ENCODE measurements at regions not wholly inside any gene's neighbourhood (a gene's known extent, or its start where the extent isn't known, plus 50 kb on each side); places are given as distances from the start of the nearest gene placed in this dataset.

DNA sequence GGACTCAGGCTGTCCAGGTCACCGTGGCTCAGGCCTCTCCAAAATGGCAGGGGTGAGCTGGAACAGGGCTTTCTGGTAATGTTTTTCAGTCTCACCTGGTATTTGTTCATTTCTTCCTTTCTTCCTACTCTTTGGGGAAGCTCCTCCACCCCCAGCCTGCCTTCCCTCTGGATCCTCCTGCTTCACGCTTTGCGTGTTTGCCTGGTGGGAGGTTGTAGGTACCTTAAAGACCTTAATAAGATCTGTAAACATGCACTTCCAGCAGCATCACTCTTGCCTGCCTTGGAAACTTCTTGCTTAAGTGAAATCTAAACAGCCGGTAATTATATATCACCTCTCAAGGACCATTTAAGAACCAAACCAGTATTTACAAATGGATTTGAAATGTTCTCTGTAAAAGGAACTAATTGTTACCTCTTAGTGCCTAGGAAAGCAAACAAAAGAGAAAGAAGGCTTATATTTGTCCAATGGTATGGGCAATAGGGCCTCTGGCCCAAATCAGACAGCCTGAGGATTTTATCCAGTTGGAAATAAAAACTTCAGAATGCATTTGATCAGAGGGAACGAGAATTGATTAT, 339.9 kb downstream of the CCSER2 start:
- Histone ChIP-seq H3K27ac (ENCODE audit: insufficient read depth, low read length) (no peak overlapping the region), H3K79me1 (ENCODE audit: low read depth in 1 of 2, low read length in 2 of 2) (no peaks in the 10 kb centered on the region), H3K27me3 (ENCODE audit: control insufficient read depth, insufficient read depth, low read length) (no peaks in the 10 kb centered on the region), H3K4me2 (ENCODE audit: low read depth, low read length) (no peak overlapping the region), H4K5ac (ENCODE audit: low read depth, low read length) (no peak overlapping the region), H3K9me3 (ENCODE audit: control insufficient read depth, insufficient read depth, low read length) (peaks cover 2% of the 10 kb centered on the region; the same call in 1 of the 2 replicates), H2BK120ac (ENCODE audit: low read depth, low read length) (no peak overlapping the region), H3K14ac (replicated peaks; ENCODE audit: low read depth, low read length) (no peak overlapping the region), H3K18ac (ENCODE audit: low read depth, low read length) (no peak overlapping the region), H3K36me3 (ENCODE audit: control insufficient read depth, insufficient read depth, low read length) (no peaks in the 10 kb centered on the region), H3K4me1 (ENCODE audit: control insufficient read depth, insufficient read depth, low read length) (no peaks in the 10 kb centered on the region), H4K91ac (ENCODE audit: insufficient read depth, low read depth, low read length) (no peak overlapping the region), H3K23ac (ENCODE audit: low read depth, low read length) (no peak overlapping the region), H2AK5ac (ENCODE audit: low read depth, low read length) (no peak overlapping the region), H4K20me1 (ENCODE audit: insufficient read depth, low read length) (no peaks in the 10 kb centered on the region), H3K56ac (ENCODE audit: extremely low read depth, insufficient read depth, low read length) (no peak overlapping the region), H2BK5ac (ENCODE audit: low read depth, low read length, poor library complexity, severe bottlenecking) (no peak overlapping the region), H3K9me1 (ENCODE audit: insufficient read depth, low read length) (no peaks in the 10 kb centered on the region), H2BK20ac (ENCODE audit: low read depth, low read length) (no peak overlapping the region), H4K8ac (ENCODE audit: low read depth in 2 of 2, low read length in 2 of 2) (no peak overlapping the region), H2BK15ac (ENCODE audit: low read depth, low read length) (no peak overlapping the region), H2AK9ac (replicated peaks; ENCODE audit: low read depth, low read length, poor library complexity) (no peak overlapping the region), H3K4ac (ENCODE audit: low read depth, low read length) (no peak overlapping the region), H3K9ac (ENCODE audit: low read depth, low read length) (no peak overlapping the region), H3K4me3 (ENCODE audit: insufficient read depth, low read depth, low read length) (no peak overlapping the region), H2AFZ (replicated peaks; ENCODE audit: low read length, poor library complexity) (no peak overlapping the region)
- TF ChIP-seq MAFK (IDR thresholded peaks at IDR 0.05; ENCODE audit: low read depth, low read length) (no peak), CEBPB (IDR thresholded peaks at IDR 0.05; ENCODE audit: low read depth, low read length) (no peak), CTCF (conservative IDR thresholded peaks at IDR 0.05; ENCODE audit: low read depth, low read length) (no peak), POLR2A (IDR thresholded peaks at IDR 0.05; ENCODE audit: low read depth, low read length) (no peak), RFX5 (IDR thresholded peaks at IDR 0.05; ENCODE audit: low read depth, low read length) (no peak), MAZ (IDR thresholded peaks at IDR 0.05; ENCODE audit: borderline replicate concordance, low read depth, low read length) (no peak), RAD21 (IDR thresholded peaks at IDR 0.05; ENCODE audit: low read length) (no peak), MXI1 (IDR thresholded peaks at IDR 0.05; ENCODE audit: borderline replicate concordance, low read depth, low read length) (no peak), NFE2L2 (IDR thresholded peaks at IDR 0.05; ENCODE audit: low read depth, low read length) (no peak), BHLHE40 (IDR thresholded peaks at IDR 0.05; ENCODE audit: low read depth, low read length) (no peak), SMC3 (IDR thresholded peaks at IDR 0.05; ENCODE audit: low read depth, low read length) (no peak), RCOR1 (IDR thresholded peaks at IDR 0.05; ENCODE audit: insufficient replicate concordance, low read length) (no peak), FOS (IDR thresholded peaks at IDR 0.05; ENCODE audit: low read depth, low read length) (no peak)
- TF ChIP-seq, protein P1, sequence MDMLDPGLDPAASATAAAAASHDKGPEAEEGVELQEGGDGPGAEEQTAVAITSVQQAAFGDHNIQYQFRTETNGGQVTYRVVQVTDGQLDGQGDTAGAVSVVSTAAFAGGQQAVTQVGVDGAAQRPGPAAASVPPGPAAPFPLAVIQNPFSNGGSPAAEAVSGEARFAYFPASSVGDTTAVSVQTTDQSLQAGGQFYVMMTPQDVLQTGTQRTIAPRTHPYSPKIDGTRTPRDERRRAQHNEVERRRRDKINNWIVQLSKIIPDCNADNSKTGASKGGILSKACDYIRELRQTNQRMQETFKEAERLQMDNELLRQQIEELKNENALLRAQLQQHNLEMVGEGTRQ (IDR thresholded peaks at IDR 0.05; ENCODE audit: low read depth, low read length) = no peak
- TF ChIP-seq, protein P2, sequence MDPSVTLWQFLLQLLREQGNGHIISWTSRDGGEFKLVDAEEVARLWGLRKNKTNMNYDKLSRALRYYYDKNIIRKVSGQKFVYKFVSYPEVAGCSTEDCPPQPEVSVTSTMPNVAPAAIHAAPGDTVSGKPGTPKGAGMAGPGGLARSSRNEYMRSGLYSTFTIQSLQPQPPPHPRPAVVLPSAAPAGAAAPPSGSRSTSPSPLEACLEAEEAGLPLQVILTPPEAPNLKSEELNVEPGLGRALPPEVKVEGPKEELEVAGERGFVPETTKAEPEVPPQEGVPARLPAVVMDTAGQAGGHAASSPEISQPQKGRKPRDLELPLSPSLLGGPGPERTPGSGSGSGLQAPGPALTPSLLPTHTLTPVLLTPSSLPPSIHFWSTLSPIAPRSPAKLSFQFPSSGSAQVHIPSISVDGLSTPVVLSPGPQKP (IDR thresholded peaks at IDR 0.05; ENCODE audit: borderline replicate concordance, low read depth, low read length) = no peak
- ChIA-PET POLR2A (ENCODE audit: unreplicated experiment) (no interaction called here), CTCF (no interaction called here)
- in situ Hi-C loops (cut with MboI; ENCODE audit: low sequenced_read_pairs) = no loop called here
- WGBS, 2 experiments (ENCODE audit: extremely low coverage in 2 of 2, insufficient read length in 1 of 2) = no CpG with 5 or more reads among the region's 5 CpGs
- ATAC-seq (ENCODE audit: low read depth) (no peak), DNase-seq (no peak)
- dilution Hi-C loops (cut with HindIII; ENCODE audit: low sequenced_read_pairs, unreplicated experiment) = no loop called here
- intact Hi-C loops (cut with micrococcal nuclease) = no loop called here
- BruUV-seq (replicated peaks) = no TSS peak
